ENCODE measurements at regions not wholly inside any gene's neighbourhood (a gene's known extent, or its start where the extent isn't known, plus 50 kb on each side); places are given as distances from the start of the nearest gene placed in this dataset.

- TF ChIP-seq EZH2 (IDR thresholded peaks at IDR 0.05; ENCODE audit: insufficient read depth, poor library complexity, severe bottlenecking) (no peak), EZH2phosphoT487 (IDR thresholded peaks at IDR 0.05; ENCODE audit: insufficient read depth, low read depth) (no peak)
Observed at GRCh38 chr13:103291226-103291625, 225.0 kb upstream of the SLC10A2 start.
